ENCODE measurements at regions not wholly inside any gene's neighbourhood (a gene's known extent, or its start where the extent isn't known, plus 50 kb on each side); places are given as distances from the start of the nearest gene placed in this dataset.
A peak's percentile ranks its signal among the peaks of the same experiment; 100 is the strongest.

- no peak for DNase-seq (ENCODE audit: low spot score)
Observed at GRCh38 chr1:196001188-196001587, 607.1 kb downstream of the KCNT2 start.

GRCh38 chr1:195999022-195999421 is 609.2 kb downstream of the KCNT2 start:
- DNase-seq (ENCODE audit: low spot score) = no peak

- no peak for DNase-seq (ENCODE audit: low spot score)
Observed at GRCh38 chr1:195981448-195982139, 626.6 kb downstream of the KCNT2 start.

GRCh38 chr1:195979646-195980045 is 628.6 kb downstream of the KCNT2 start:
- no peak for DNase-seq (ENCODE audit: low spot score)

- DNase-seq (ENCODE audit: low spot score) = no peak
Observed at GRCh38 chr1:195973311-195973904, 634.8 kb downstream of the KCNT2 start.

- no peak for DNase-seq (ENCODE audit: low spot score)
Observed at GRCh38 chr1:195971589-195971988, 636.7 kb downstream of the KCNT2 start.

- no peak for DNase-seq (ENCODE audit: low spot score)
Observed at GRCh38 chr1:195970209-195970608, 638.0 kb downstream of the KCNT2 start.

- DNase-seq (ENCODE audit: low spot score) = no peak
Observed at GRCh38 chr1:195965475-195965874, 642.8 kb downstream of the KCNT2 start.

- no peak for DNase-seq (ENCODE audit: low spot score)
Observed at GRCh38 chr1:195965036-195965435, 643.2 kb downstream of the KCNT2 start.

GRCh38 chr1:195964516-195964915 is 643.7 kb downstream of the KCNT2 start:
- DNase-seq (ENCODE audit: low spot score) = no peak

- no peak for DNase-seq (ENCODE audit: low spot score)
Observed at GRCh38 chr1:195962051-195962450, 646.2 kb downstream of the KCNT2 start.

- no peak for DNase-seq (ENCODE audit: low spot score)
Observed at GRCh38 chr1:195960580-195960979, 647.7 kb downstream of the KCNT2 start.

GRCh38 chr1:195958131-195958530 is 650.1 kb downstream of the KCNT2 start:
- DNase-seq (ENCODE audit: low spot score) = no peak

- no peak for DNase-seq (ENCODE audit: low spot score)
Observed at GRCh38 chr1:195956845-195957244, 651.4 kb downstream of the KCNT2 start.

GRCh38 chr1:195954848-195955247 is 653.4 kb downstream of the KCNT2 start:
- DNase-seq (ENCODE audit: low spot score) = no peak

- DNase-seq (ENCODE audit: low spot score) = no peak
Observed at GRCh38 chr1:195951313-195951712, 656.9 kb downstream of the KCNT2 start.

- DNase-seq (ENCODE audit: low spot score) = no peak
Observed at GRCh38 chr1:195948123-195948895, 659.9 kb downstream of the KCNT2 start.

- DNase-seq (ENCODE audit: low spot score) = no peak
Observed at GRCh38 chr1:195946500-195946899, 661.7 kb downstream of the KCNT2 start.

- DNase-seq (ENCODE audit: low spot score) = no peak
Observed at GRCh38 chr1:195941795-195942194, 666.4 kb downstream of the KCNT2 start.

GRCh38 chr1:195941314-195941713 is 666.9 kb downstream of the KCNT2 start:
- DNase-seq (ENCODE audit: low spot score) = no peak

GRCh38 chr1:195939844-195940243 is 668.4 kb downstream of the KCNT2 start:
- DNase-seq (ENCODE audit: low spot score) = peak; percentile 2

GRCh38 chr1:195934817-195935553 is 673.3 kb downstream of the KCNT2 start:
- no peak for DNase-seq (ENCODE audit: low spot score)

Data from cerebellar cortex (tissue), 1 donor.